H1 (cell line): ENCODE measurements at regions not wholly inside any gene's neighbourhood (a gene's known extent, or its start where the extent isn't known, plus 50 kb on each side); places are given as distances from the start of the nearest gene placed in this dataset.

Experiments
- CTCF ChIA-PET: fragments of 300-600 bp; sonication (Branson Sonifier 250); formaldehyde crosslinking; loops from one replicate; lab custom pipeline; 2021; ENCODE audit not compliant: partially characterized antibody; lab: Charles Lee
- POLR2A ChIA-PET: fragments of 300-600 bp; sonication (Branson Sonifier 250); formaldehyde crosslinking; loops from one replicate; lab custom pipeline; 2021; ENCODE audit warnings: inconsistent platforms; ENCODE audit not compliant: partially characterized antibody; lab: Charles Lee
- DNase-seq, 2 experiments: peaks; one replicate each; pipeline versions ENCODE4 v3.0.0 to v3.0.0-alpha.2; 2010 to 2022; ENCODE audit warnings: low spot score in 2 of 2, low read depth in 1 of 2, mixed read lengths in 1 of 2
- FAIRE-seq: peaks from 2 replicates; lab custom pipeline; 2011; peaks lifted over from hg19 to GRCh38; lab: Jason Lieb, UNC
- H2AFZ ChIP-seq: 2 replicates; pipeline ENCODE4 v1.8.1; 2012; ENCODE audit warnings: low read length, inconsistent platforms
- H2AK5ac ChIP-seq: 2 replicates; pipeline ENCODE4 v1.6.1; 2013; ENCODE audit warnings: low read depth, low read length
- H2BK120ac ChIP-seq: replicated peaks from 2 replicates; pipeline ENCODE3; 2013; ENCODE audit warnings: low read depth, low read length, inconsistent platforms
- H2BK12ac ChIP-seq: 2 replicates; pipeline ENCODE4 v1.6.1; 2013; ENCODE audit warnings: low read depth, low read length
- H2BK15ac ChIP-seq: 2 replicates; pipeline ENCODE4 v1.6.1; 2013; ENCODE audit warnings: low read length
- H2BK20ac ChIP-seq: 2 replicates; pipeline ENCODE4 v1.6.1; 2013; ENCODE audit warnings: low read length
- H2BK5ac ChIP-seq: 2 replicates; pipeline ENCODE4 v1.6.1; 2013; ENCODE audit warnings: low read depth, low read length
- H3K14ac ChIP-seq: 2 replicates; pipeline ENCODE4 v1.6.1; 2013; ENCODE audit warnings: inconsistent platforms; ENCODE audit not compliant: insufficient read length
- H3K18ac ChIP-seq: 2 replicates; pipeline ENCODE4 v1.6.1; 2013; ENCODE audit warnings: low read length; ENCODE audit errors: extremely low read depth
- H3K23ac ChIP-seq: 2 replicates; pipeline ENCODE4 v1.6.1; 2013; ENCODE audit warnings: inconsistent platforms; ENCODE audit not compliant: insufficient read length
- H3K23me2 ChIP-seq: 2 replicates; pipeline ENCODE4 v1.6.1; 2013; ENCODE audit warnings: low read depth, low read length
- H3K27ac ChIP-seq: 2 replicates; pipeline ENCODE4 v1.6.1; 2011; ENCODE audit warnings: low read depth, low read length, inconsistent platforms
- H3K27me3 ChIP-seq, 4 experiments: replicated peaks in 1 of 4; 1 replicate in 1 of 4; 2 replicates in 3 of 4; pipeline versions ENCODE4 v1.6.1 to v1.8.1; 2011 to 2013; ENCODE audit warnings: low read length in 3 of 4, mild to moderate bottlenecking in 3 of 4, inconsistent platforms in 2 of 4, mixed read lengths in 2 of 4, moderate library complexity in 1 of 4; ENCODE audit not compliant: control insufficient read depth in 3 of 4, insufficient read depth in 3 of 4; ENCODE audit errors: extremely low read depth in 1 of 4
- H3K36me3 ChIP-seq, 4 experiments: 2 replicates each; pipeline versions ENCODE4 v1.6.1 to v1.8.1; 2011 to 2013; ENCODE audit warnings: mild to moderate bottlenecking in 4 of 4, low read length in 3 of 4, moderate library complexity in 2 of 4, control low read depth in 1 of 4, inconsistent platforms in 1 of 4; ENCODE audit not compliant: insufficient read depth in 4 of 4, control insufficient read depth in 2 of 4
- H3K4ac ChIP-seq: replicated peaks from 2 replicates; pipeline ENCODE3; 2013; ENCODE audit warnings: low read length, low read depth, mixed read lengths, inconsistent platforms; ENCODE audit not compliant: insufficient read length
- H3K4me1 ChIP-seq, 4 experiments: replicated peaks in 1 of 4; 1 replicate in 1 of 4; 2 replicates in 3 of 4; pipeline versions ENCODE4 v1.6.1 to v1.8.1; 2011 to 2013; ENCODE audit warnings: low read length in 3 of 4, inconsistent platforms in 2 of 4, mixed read lengths in 1 of 4; ENCODE audit not compliant: insufficient read depth in 4 of 4, control insufficient read depth in 3 of 4
- H3K4me2 ChIP-seq, 2 experiments: 2 replicates each; pipeline versions ENCODE4 v1.6.1 to v1.8.1; 2011 to 2013; ENCODE audit warnings: low read depth in 2 of 2, low read length in 2 of 2, control low read depth in 1 of 2, inconsistent platforms in 1 of 2, mild to moderate bottlenecking in 1 of 2; ENCODE audit not compliant: insufficient read depth in 1 of 2
- H3K4me3 ChIP-seq, 4 experiments: fragments of 200-600, 300-600 bp in 1 of 4; sonication (generic), shearing (Covaris generic), sonication (Bioruptor Twin) in 1 of 4; 2 replicates each; pipeline versions ENCODE4 v1.5.1 to v1.8.1; 2011 to 2016; ENCODE audit warnings: low read length in 4 of 4, low read depth in 3 of 4, control low read depth in 2 of 4, inconsistent platforms in 2 of 4, mild to moderate bottlenecking in 2 of 4, mixed read lengths in 1 of 4, moderate library complexity in 1 of 4; ENCODE audit not compliant: insufficient read depth in 2 of 4; ENCODE audit errors: extremely low read depth in 1 of 4
- H3K56ac ChIP-seq: replicated peaks from 2 replicates; pipeline ENCODE3; 2013; ENCODE audit warnings: low read depth, mild to moderate bottlenecking, mixed read lengths, low read length, inconsistent platforms; ENCODE audit not compliant: insufficient read length
- H3K79me1 ChIP-seq: 2 replicates; pipeline ENCODE4 v1.6.1; 2013; ENCODE audit warnings: low read depth, low read length, control low read depth
- H3K79me2 ChIP-seq, 2 experiments: 2 replicates each; pipeline versions ENCODE4 v1.6.1 to v1.8.1; 2012 to 2013; ENCODE audit warnings: low read length in 2 of 2, mild to moderate bottlenecking in 2 of 2, inconsistent platforms in 1 of 2; ENCODE audit not compliant: insufficient read depth in 2 of 2, control insufficient read depth in 1 of 2
- H3K9ac ChIP-seq, 4 experiments: replicated peaks in 1 of 4; 1 replicate in 1 of 4; 2 replicates in 3 of 4; pipeline versions ENCODE4 v1.6.1 to v1.8.1; 2011 to 2013; ENCODE audit warnings: low read depth in 3 of 4, low read length in 3 of 4, control low read depth in 2 of 4, mild to moderate bottlenecking in 2 of 4, moderate library complexity in 2 of 4, inconsistent platforms in 1 of 4; ENCODE audit errors: extremely low read depth in 1 of 4
- H3K9me3 ChIP-seq, 2 experiments: 2 replicates each; pipeline versions ENCODE4 v1.6.1 to v1.8.1; 2012 to 2013; ENCODE audit warnings: mild to moderate bottlenecking in 2 of 2, moderate library complexity in 2 of 2, control low read depth in 1 of 2, inconsistent platforms in 1 of 2, low read depth in 1 of 2, low read length in 1 of 2, mixed read lengths in 1 of 2; ENCODE audit not compliant: insufficient read depth in 2 of 2
- H4K20me1 ChIP-seq, 2 experiments: replicated peaks in 1 of 2; 2 replicates each; pipeline versions ENCODE3 to v1.8.1; 2011 to 2013; ENCODE audit warnings: inconsistent platforms in 2 of 2, low read length in 2 of 2, mild to moderate bottlenecking in 1 of 2; ENCODE audit not compliant: insufficient read depth in 2 of 2, control insufficient read depth in 1 of 2
- H4K5ac ChIP-seq: 2 replicates; pipeline ENCODE4 v1.6.1; 2013; ENCODE audit warnings: low read length, low read depth, mixed read lengths, inconsistent platforms; ENCODE audit not compliant: insufficient read length
- H4K8ac ChIP-seq: 2 replicates; pipeline ENCODE4 v1.8.0; 2013; ENCODE audit warnings: mild to moderate bottlenecking, moderate library complexity, low read length, inconsistent platforms; ENCODE audit not compliant: insufficient read depth; ENCODE audit errors: extremely low read depth
- H4K91ac ChIP-seq: replicated peaks from 2 replicates; pipeline ENCODE3; 2013; ENCODE audit warnings: low read length, mixed read lengths, inconsistent platforms; ENCODE audit not compliant: insufficient read length
- ASH2L ChIP-seq: fragments of 200-600, 300-600 bp; sonication (generic); IDR thresholded peaks from one replicate; pipeline ENCODE4 v1.7.1; 2017; ENCODE audit warnings: low read length
- BACH1 ChIP-seq: IDR thresholded peaks from 2 replicates; pipeline ENCODE4 v1.6.1; 2012; ENCODE audit warnings: low read length, improper control_type of control experiment
- BRCA1 ChIP-seq: IDR thresholded peaks from 2 replicates; pipeline ENCODE4 v1.6.1; 2012; ENCODE audit warnings: low read depth, low read length, improper control_type of control experiment
- CBX5 ChIP-seq: fragments of 300-800, 300-1000 bp; sonication (generic); IDR thresholded peaks from 2 replicates; pipeline ENCODE4 v1.7.1; 2016; ENCODE audit warnings: antibody characterized with exemption, low read length, low read depth
- CTBP2 ChIP-seq: IDR thresholded peaks from 2 replicates; pipeline ENCODE4 v1.7.0; 2011; ENCODE audit warnings: borderline replicate concordance, mild to moderate bottlenecking, moderate library complexity, mixed read lengths, low read length; ENCODE audit not compliant: insufficient read depth, insufficient read length
- EP300 ChIP-seq, 2 experiments: IDR thresholded peaks; 1 replicate in 1 of 2; 2 replicates in 1 of 2; pipeline ENCODE4 v1.6.1; 2011 to 2012; ENCODE audit warnings: low read depth in 2 of 2, low read length in 2 of 2, mild to moderate bottlenecking in 2 of 2, borderline replicate concordance in 1 of 2, inconsistent platforms in 1 of 2, moderate library complexity in 1 of 2
- HDAC6 ChIP-seq: IDR thresholded peaks from one replicate; pipeline ENCODE4 v1.7.1; 2012; ENCODE audit warnings: low read depth, mild to moderate bottlenecking, inconsistent platforms, low read length, moderate library complexity
- JUN ChIP-seq: IDR thresholded peaks from 2 replicates; pipeline ENCODE4 v1.6.1; 2011; ENCODE audit warnings: low read depth, mild to moderate bottlenecking, improper control_type of control experiment, low read length
- JUND ChIP-seq: IDR thresholded peaks from 2 replicates; pipeline ENCODE4 v1.6.1; 2011; ENCODE audit warnings: mild to moderate bottlenecking, improper control_type of control experiment, low read length
- MAFK ChIP-seq: IDR thresholded peaks from 2 replicates; pipeline ENCODE4 v1.6.1; 2012; ENCODE audit warnings: low read depth, mild to moderate bottlenecking, improper control_type of control experiment, low read length
- POLR2A ChIP-seq, 2 experiments: IDR thresholded peaks; 1 replicate in 1 of 2; 2 replicates in 1 of 2; pipeline ENCODE4 v1.6.1; 2011; ENCODE audit warnings: low read depth in 2 of 2, low read length in 2 of 2, mild to moderate bottlenecking in 2 of 2; ENCODE audit errors: control extremely low read depth in 1 of 2
- RAD21 ChIP-seq, 2 experiments: IDR thresholded peaks in 1 of 2; conservative IDR thresholded peaks in 1 of 2; 2 replicates each; pipeline ENCODE4 v1.6.1; 2011; ENCODE audit warnings: low read depth in 2 of 2, low read length in 2 of 2, improper control_type of control experiment in 1 of 2, inconsistent platforms in 1 of 2, mild to moderate bottlenecking in 1 of 2, moderate library complexity in 1 of 2
- SIN3A ChIP-seq, 2 experiments: IDR thresholded peaks in 1 of 2; conservative IDR thresholded peaks in 1 of 2; 2 replicates each; pipeline ENCODE4 v1.6.1; 2011 to 2012; ENCODE audit warnings: low read length in 2 of 2, improper control_type of control experiment in 1 of 2, low read depth in 1 of 2, mild to moderate bottlenecking in 1 of 2
- SRF ChIP-seq: IDR thresholded peaks from 2 replicates; pipeline ENCODE4 v1.6.1; 2011; ENCODE audit warnings: mild to moderate bottlenecking, low read depth, low read length, moderate library complexity
- TAF1 ChIP-seq: IDR thresholded peaks from 2 replicates; pipeline ENCODE4 v1.6.1; 2011; ENCODE audit warnings: mild to moderate bottlenecking, low read depth, low read length
- TEAD4 ChIP-seq: IDR thresholded peaks from 2 replicates; pipeline ENCODE4 v1.6.1; 2012; ENCODE audit warnings: low read depth, low read length, inconsistent platforms, mixed read lengths
- WGBS, 2 experiments: shearing (Covaris generic) in 1 of 2; methylation state at CpG; one replicate each; pipeline versions ENCODE4 v1.1.6 to v1.1.7; 2013 to 2015; ENCODE audit warnings: low lambda C conversion rate in 2 of 2, mixed read lengths in 2 of 2, inconsistent platforms in 1 of 2, low coverage in 1 of 2, missing lambda C conversion rate in 1 of 2; ENCODE audit not compliant: insufficient replicate concordance in 2 of 2, insufficient coverage in 1 of 2, insufficient read length in 1 of 2; ENCODE audit errors: extremely low coverage in 1 of 2, missing lambda C conversion rate in 1 of 2; 5-methylcytosine and 5-hydroxymethylcytosine counted together

DNA sequence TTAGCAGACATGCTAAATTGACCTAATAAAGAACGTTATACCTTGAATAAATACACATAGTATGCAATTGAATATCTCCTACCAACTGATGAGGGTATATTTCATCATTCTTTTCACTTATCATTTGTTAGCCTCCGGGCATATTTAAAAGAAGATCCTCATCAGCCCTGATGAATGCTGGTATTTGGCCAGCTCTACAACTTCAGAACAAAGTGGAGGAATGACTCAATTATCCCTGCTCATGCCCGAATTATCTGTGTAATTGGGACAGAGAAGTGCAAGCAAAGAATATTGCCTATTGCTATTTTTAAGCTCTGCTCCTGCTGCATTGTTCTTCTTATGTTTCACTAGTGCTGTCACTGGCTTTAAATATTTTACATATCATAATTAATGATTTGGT is 622.1 kb downstream of the METTL15 start:
- H3K36me3 ChIP-seq = no peaks in the 10 kb centered on the region
- POLR2A ChIA-PET = no interaction called here
- no peaks in the 10 kb centered on the region for H3K27me3 ChIP-seq
- no peak overlapping the region for H2BK120ac ChIP-seq
- H3K23ac ChIP-seq = no peak overlapping the region
- TF ChIP-seq JUN (no peak), JUND (no peak), RAD21 (IDR thresholded peaks at IDR 0.05 in 1 of 2, conservative IDR thresholded peaks at IDR 0.05 in 1 of 2; ENCODE audit: low read depth in 2 of 2, low read length in 2 of 2) (no peak), POLR2A (IDR thresholded peaks at IDR 0.05; ENCODE audit: control extremely low read depth in 1 of 2, low read depth in 2 of 2, low read length in 2 of 2) (no peak), TAF1 (no peak), SIN3A (conservative IDR thresholded peaks at IDR 0.05 in 1 of 2, IDR thresholded peaks at IDR 0.05 in 1 of 2; ENCODE audit: low read depth in 1 of 2, low read length in 2 of 2) (no peak), SRF (no peak), ASH2L (no peak), EP300 (IDR thresholded peaks at IDR 0.05; ENCODE audit: borderline replicate concordance in 1 of 2, low read depth in 2 of 2, low read length in 2 of 2) (no peak), BRCA1 (no peak), BACH1 (no peak), TEAD4 (no peak), CBX5 (no peak), HDAC6 (no peak), CTBP2 (no peak), MAFK (no peak)
- no peak overlapping the region for H3K14ac ChIP-seq
- H2BK5ac ChIP-seq = no peak overlapping the region
- FAIRE-seq (no peak), DNase-seq (no peak)
- H3K56ac ChIP-seq = no peak overlapping the region
- no peak overlapping the region for H3K18ac ChIP-seq
- no peaks in the 10 kb centered on the region for H4K20me1 ChIP-seq
- H4K5ac ChIP-seq = no peak overlapping the region
- no peak overlapping the region for H3K4me3 ChIP-seq
- H4K8ac ChIP-seq = no peak overlapping the region
- no peak overlapping the region for H3K27ac ChIP-seq
- no peaks in the 10 kb centered on the region for H3K79me2 ChIP-seq
- H3K4me2 ChIP-seq = no peak overlapping the region
- H2AFZ ChIP-seq = no peak overlapping the region
- no peak overlapping the region for H4K91ac ChIP-seq
- H3K23me2 ChIP-seq = no peaks in the 10 kb centered on the region; the same call in 1 of the 2 replicates
- H2BK15ac ChIP-seq = no peak overlapping the region
- H2AK5ac ChIP-seq = no peak overlapping the region
- 96% methylated on average over 3 of the region's 3 CpGs; no CpG with 5 or more reads in 1 of the 2 experiments for WGBS, 2 experiments
- H3K79me1 ChIP-seq = no peaks in the 10 kb centered on the region
- no peak overlapping the region for H2BK12ac ChIP-seq
- H3K4ac ChIP-seq = no peak overlapping the region
- H2BK20ac ChIP-seq = no peak overlapping the region
- H3K4me1 ChIP-seq = peaks cover 0 to 3% (median 1%) of the 10 kb centered on the region in 4 experiments; a peak in 1 of 7 replicates
- no peak overlapping the region for H3K9ac ChIP-seq
- H3K9me3 ChIP-seq = no peaks in the 10 kb centered on the region
- CTCF ChIA-PET = no interaction called here
